ENCODE measurements at regions not wholly inside any gene's neighbourhood (a gene's known extent, or its start where the extent isn't known, plus 50 kb on each side); places are given as distances from the start of the nearest gene placed in this dataset.

- H3K4me3 ChIP-seq (ENCODE audit: low read depth, low read length) = no peak overlapping the region
- no peaks in the 10 kb centered on the region for H3K4me1 ChIP-seq (ENCODE audit: control insufficient read depth, insufficient read depth, low read length)
- no peaks in the 10 kb centered on the region for H3K36me3 ChIP-seq (ENCODE audit: control insufficient read depth in 2 of 2, insufficient read depth in 1 of 2, low read length in 2 of 2)
- POLR2A ChIA-PET = no interaction called here
- TF ChIP-seq PBX3 (CRISPR knock-in tag; IDR thresholded peaks at IDR 0.05) = no peak
- no peak for TF ChIP-seq ZNF639 (tag by site-specific recombination; IDR thresholded peaks at IDR 0.05)
- H3K9me3 ChIP-seq (ENCODE audit: control insufficient read depth, insufficient read depth, low read depth, low read length) = no peaks in the 10 kb centered on the region
- no peak overlapping the region for H3K27ac ChIP-seq (ENCODE audit: extremely low read depth, low read depth, low read length)
- CTCF ChIA-PET = no interaction called here
These were observed 391.0 kb downstream of the TFAP2B start for GRCh38 chr6:51209651-51210050.

- H3K4me1 ChIP-seq (ENCODE audit: control insufficient read depth, insufficient read depth, low read length) = no peaks in the 10 kb centered on the region
- no peak for TF ChIP-seq KLF17 (tag by site-specific recombination; IDR thresholded peaks at IDR 0.05)
- TF ChIP-seq ZNF184 (tag by site-specific recombination; IDR thresholded peaks at IDR 0.05) = no peak
- TF ChIP-seq ZNF433 (tag by site-specific recombination; IDR thresholded peaks at IDR 0.05; ENCODE audit: low read depth) = no peak
- no peak for TF ChIP-seq ZNF202 (tag by site-specific recombination; IDR thresholded peaks at IDR 0.05; ENCODE audit: borderline replicate concordance)
- no peak for TF ChIP-seq OVOL3 (tag by site-specific recombination; IDR thresholded peaks at IDR 0.05)
- TF ChIP-seq ZNF311 (tag by site-specific recombination; IDR thresholded peaks at IDR 0.05; ENCODE audit: borderline replicate concordance) = no peak
- POLR2A ChIA-PET = interaction anchor here (0.6 kb wide), 1 partner anchor 13 kb away, joined by 3 read pairs; no protein-coding TSS in a partner anchor
- H3K4me3 ChIP-seq (ENCODE audit: low read depth, low read length) = no peak overlapping the region
- CTCF ChIA-PET = no interaction called here
- no peaks in the 10 kb centered on the region for H3K9me3 ChIP-seq (ENCODE audit: control insufficient read depth, insufficient read depth, low read depth, low read length)
- no peaks in the 10 kb centered on the region for H3K36me3 ChIP-seq (ENCODE audit: control insufficient read depth in 2 of 2, insufficient read depth in 1 of 2, low read length in 2 of 2)
- no peak overlapping the region for H3K27ac ChIP-seq (ENCODE audit: extremely low read depth, low read depth, low read length)
These were observed 395.1 kb downstream of the TFAP2B start for GRCh38 chr6:51213811-51214210.

- H3K36me3 ChIP-seq (ENCODE audit: control insufficient read depth in 2 of 2, insufficient read depth in 1 of 2, low read length in 2 of 2) = no peaks in the 10 kb centered on the region
- POLR2A ChIA-PET = interaction anchor here (0.6 kb wide), 1 partner anchor 14 kb away, joined by 3 read pairs; no protein-coding TSS in a partner anchor
- CTCF ChIA-PET = no interaction called here
- H3K4me3 ChIP-seq (ENCODE audit: low read depth, low read length) = no peak overlapping the region
- TF ChIP-seq ZNF133 (tag by site-specific recombination; IDR thresholded peaks at IDR 0.05) (no peak), SP7 (tag by site-specific recombination; IDR thresholded peaks at IDR 0.05) (no peak), ZNF645 (tag by site-specific recombination; IDR thresholded peaks at IDR 0.05) (no peak), ZBTB11 (tag by site-specific recombination; conservative IDR thresholded peaks at IDR 0.05; ENCODE audit: low read depth) (no peak), TSHZ1 (tag by site-specific recombination; IDR thresholded peaks at IDR 0.05; ENCODE audit: borderline replicate concordance) (no peak), ZIC2 (tag by site-specific recombination; IDR thresholded peaks at IDR 0.05) (no peak)
- no peaks in the 10 kb centered on the region for H3K9me3 ChIP-seq (ENCODE audit: control insufficient read depth, insufficient read depth, low read depth, low read length)
- no peak overlapping the region for H3K27ac ChIP-seq (ENCODE audit: extremely low read depth, low read depth, low read length)
- H3K4me1 ChIP-seq (ENCODE audit: control insufficient read depth, insufficient read depth, low read length) = no peaks in the 10 kb centered on the region
These were observed 395.8 kb downstream of the TFAP2B start for GRCh38 chr6:51214442-51214841.

All from HEK293 (cell line).